ENCODE measurements at regions not wholly inside any gene's neighbourhood (a gene's known extent, or its start where the extent isn't known, plus 50 kb on each side); places are given as distances from the start of the nearest gene placed in this dataset.

GRCh38 chr2:81675641-81676040 is 1371.1 kb upstream of the LRRTM1 start:
- no peak for TF ChIP-seq POLR2AphosphoS5 (IDR thresholded peaks at IDR 0.05)
- TF ChIP-seq EP300 (IDR thresholded peaks at IDR 0.05) = no peak
- TF ChIP-seq POLR2A (IDR thresholded peaks at IDR 0.05) = no peak
- no peak for TF ChIP-seq CTCF (IDR thresholded peaks at IDR 0.05)
- no peak for DNase-seq (ENCODE audit: low spot score in 2 of 2)
- Histone ChIP-seq H3K4me3 (no peak overlapping the region), H3K27ac (no peak overlapping the region), H3K36me3 (no peaks in the 10 kb centered on the region), H3K9me3 (no peaks in the 10 kb centered on the region), H3K4me1 (no peaks in the 10 kb centered on the region), H3K27me3 (no peaks in the 10 kb centered on the region)
- 52% methylated on average over 2 of the region's 2 CpGs for WGBS

GRCh38 chr2:81672923-81673322 is 1368.4 kb upstream of the LRRTM1 start:
- Histone ChIP-seq H3K4me1 (no peaks in the 10 kb centered on the region), H3K27ac (no peak overlapping the region), H3K36me3 (no peaks in the 10 kb centered on the region), H3K27me3 (no peaks in the 10 kb centered on the region), H3K4me3 (no peak overlapping the region), H3K9me3 (no peaks in the 10 kb centered on the region)
- DNase-seq (ENCODE audit: low spot score in 2 of 2) = no peak
- TF ChIP-seq POLR2AphosphoS5 (IDR thresholded peaks at IDR 0.05) (no peak), EP300 (IDR thresholded peaks at IDR 0.05) (no peak), CTCF (IDR thresholded peaks at IDR 0.05) (no peak), POLR2A (IDR thresholded peaks at IDR 0.05) (no peak)

- Histone ChIP-seq H3K36me3 (no peaks in the 10 kb centered on the region), H3K4me1 (no peaks in the 10 kb centered on the region), H3K4me3 (no peak overlapping the region), H3K27ac (no peak overlapping the region), H3K27me3 (no peaks in the 10 kb centered on the region), H3K9me3 (no peaks in the 10 kb centered on the region)
- TF ChIP-seq EP300 (IDR thresholded peaks at IDR 0.05) (no peak), CTCF (IDR thresholded peaks at IDR 0.05) (no peak), POLR2A (IDR thresholded peaks at IDR 0.05) (no peak), POLR2AphosphoS5 (IDR thresholded peaks at IDR 0.05) (no peak)
- WGBS = 34% methylated on average over 5 of the region's 5 CpGs
- DNase-seq (ENCODE audit: low spot score in 2 of 2) = no peak
Measured at GRCh38 chr2:81672516-81672915, 1368.0 kb upstream of the LRRTM1 start.

- Histone ChIP-seq H3K9me3 (no peaks in the 10 kb centered on the region), H3K36me3 (no peaks in the 10 kb centered on the region), H3K27ac (no peak overlapping the region), H3K4me1 (no peaks in the 10 kb centered on the region), H3K27me3 (no peaks in the 10 kb centered on the region), H3K4me3 (no peak overlapping the region)
- 83% methylated on average over 1 of the region's 1 CpG for WGBS
- no peak for TF ChIP-seq POLR2AphosphoS5 (IDR thresholded peaks at IDR 0.05)
- TF ChIP-seq EP300 (IDR thresholded peaks at IDR 0.05) = no peak
- TF ChIP-seq POLR2A (IDR thresholded peaks at IDR 0.05) = no peak
- DNase-seq (ENCODE audit: low spot score in 2 of 2) = no peak
Measured at GRCh38 chr2:81670885-81671284, 1366.3 kb upstream of the LRRTM1 start.

DNA sequence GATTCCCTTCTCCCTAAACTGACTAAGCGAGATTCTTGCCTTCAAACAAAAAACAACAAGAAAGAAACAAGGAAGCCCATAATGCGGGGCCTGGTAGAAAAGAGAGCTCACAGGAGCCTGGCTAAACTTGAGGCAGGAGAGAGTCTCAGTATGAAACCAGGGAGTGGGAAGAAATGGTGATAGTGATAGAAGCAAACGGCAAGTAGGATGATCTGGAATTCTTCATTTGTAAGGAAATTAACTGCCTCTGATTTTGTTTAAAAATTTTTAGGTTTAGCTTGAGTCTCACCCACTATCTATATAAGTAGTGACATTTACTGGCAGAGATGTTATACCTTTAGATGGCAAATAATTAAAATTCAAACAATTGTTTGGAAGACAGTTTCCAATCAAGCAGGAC is 1356.5 kb upstream of the LRRTM1 start:
- no peak overlapping the region for H3K4me3 ChIP-seq
- H3K27ac ChIP-seq = no peak overlapping the region
- no peak for DNase-seq (ENCODE audit: low spot score in 2 of 2)
- H3K27me3 ChIP-seq = no peaks in the 10 kb centered on the region
- H3K9me3 ChIP-seq = peaks cover 10% of the 10 kb centered on the region
- H3K4me1 ChIP-seq = no peaks in the 10 kb centered on the region
- TF ChIP-seq CTCF (IDR thresholded peaks at IDR 0.05) (no peak), POLR2A (IDR thresholded peaks at IDR 0.05) (no peak), POLR2AphosphoS5 (IDR thresholded peaks at IDR 0.05) (no peak), EP300 (IDR thresholded peaks at IDR 0.05) (no peak)
- no peaks in the 10 kb centered on the region for H3K36me3 ChIP-seq
- 87% methylated on average over 3 of the region's 3 CpGs for WGBS

DNA sequence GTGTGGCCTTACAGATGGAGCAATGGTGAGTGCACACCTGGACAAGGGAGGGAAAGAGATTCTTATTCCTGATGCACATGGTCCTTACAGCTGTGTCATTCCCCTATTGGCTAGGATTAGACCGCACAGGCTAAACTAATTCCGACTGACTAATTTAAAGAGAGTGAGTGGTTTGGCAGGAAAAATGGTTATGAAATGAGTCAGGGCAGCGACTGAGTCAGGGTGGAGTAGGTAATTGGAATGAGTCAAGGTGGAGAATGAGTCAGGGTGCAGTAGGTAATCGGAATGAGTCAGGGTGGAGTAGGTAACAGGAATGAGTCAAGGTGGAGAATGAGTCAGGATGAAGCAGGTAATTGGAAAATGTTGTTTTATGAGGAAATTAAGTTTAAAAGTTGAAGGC is 1353.7 kb upstream of the LRRTM1 start:
- Histone ChIP-seq H3K27me3 (no peaks in the 10 kb centered on the region), H3K27ac (no peak overlapping the region), H3K9me3 (peaks cover 10% of the 10 kb centered on the region), H3K4me3 (no peak overlapping the region), H3K4me1 (no peaks in the 10 kb centered on the region), H3K36me3 (no peaks in the 10 kb centered on the region)
- DNase-seq (ENCODE audit: low spot score in 2 of 2) = no peak
- no peak for TF ChIP-seq POLR2AphosphoS5 (IDR thresholded peaks at IDR 0.05)
- no peak for TF ChIP-seq EP300 (IDR thresholded peaks at IDR 0.05)
- TF ChIP-seq CTCF (IDR thresholded peaks at IDR 0.05) = no peak
- no peak for TF ChIP-seq POLR2A (IDR thresholded peaks at IDR 0.05)
- WGBS = 68% methylated on average over 4 of the region's 4 CpGs
